HFF-Myc (cell line): ENCODE measurements at regions not wholly inside any gene's neighbourhood (a gene's known extent, or its start where the extent isn't known, plus 50 kb on each side); places are given as distances from the start of the nearest gene placed in this dataset.

Experiments used
- DNase-seq: peaks from one replicate; pipeline ENCODE4 v3.0.0-alpha.2; 2011; ENCODE audit warnings: low read depth; ENCODE audit errors: extremely low read depth
- H3K4me3 ChIP-seq: replicated peaks from 2 replicates; pipeline ENCODE4 v1.5.1; 2011; ENCODE audit warnings: low read depth, mild to moderate bottlenecking, control low read depth, low read length
- CTCF ChIP-seq: IDR thresholded peaks from 2 replicates; pipeline ENCODE4 v1.5.1; 2012; ENCODE audit warnings: mild to moderate bottlenecking, low read depth, low read length, control low read depth; ENCODE audit errors: missing control alignments

- no peak for TF ChIP-seq CTCF
- H3K4me3 ChIP-seq: no peak overlapping the region
- DNase-seq: no peak
Observed at GRCh38 chr6:54722328-54722727, 124.2 kb upstream of the FAM83B start.

DNA sequence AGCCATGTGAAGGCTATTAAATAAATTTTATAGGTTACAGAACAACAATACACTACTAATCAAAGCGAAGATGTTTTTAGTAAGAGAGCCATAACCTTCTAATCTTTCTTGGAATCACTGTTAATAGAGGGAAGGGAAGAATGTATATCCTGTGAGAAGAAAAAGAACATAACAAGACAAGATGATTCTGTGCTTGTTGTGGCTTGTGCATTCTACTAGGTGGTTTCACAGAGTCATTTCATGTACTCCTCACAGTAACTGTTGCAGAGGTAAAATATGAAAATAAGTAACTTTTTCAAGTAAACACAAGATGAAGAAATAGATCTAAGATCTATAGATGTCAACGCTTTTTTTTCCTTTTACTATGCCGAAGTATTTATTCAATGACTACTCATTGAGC, 116.9 kb upstream of the FAM83B start:
- no peak for DNase-seq
- H3K4me3 ChIP-seq: no peak overlapping the region
- no peak for TF ChIP-seq CTCF

- no peak overlapping the region for H3K4me3 ChIP-seq
- no peak for DNase-seq
- TF ChIP-seq CTCF: no peak
Observed at GRCh38 chr6:54730767-54731630, 115.6 kb upstream of the FAM83B start.

DNA sequence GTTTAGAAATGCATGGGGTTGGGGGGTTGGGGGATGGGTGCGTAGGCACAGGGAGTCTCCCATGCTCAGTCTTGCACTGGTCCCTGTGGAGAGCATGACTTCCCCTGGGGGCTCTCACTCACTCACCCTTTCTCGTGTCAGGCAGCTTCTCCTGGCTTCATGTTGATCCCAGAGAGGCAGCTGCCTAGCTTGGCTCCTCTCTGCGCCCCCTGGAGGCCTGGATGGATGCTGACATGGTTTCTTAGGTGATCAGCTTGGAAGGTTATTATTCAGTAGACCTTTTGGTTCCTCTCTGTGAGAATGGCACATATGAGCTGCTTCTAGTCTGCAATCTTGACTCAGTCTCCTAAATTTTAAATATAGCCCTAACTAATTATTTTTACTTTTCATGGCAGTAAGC, 109.3 kb upstream of the FAM83B start:
- H3K4me3 ChIP-seq: no peak overlapping the region
- TF ChIP-seq CTCF: peak; percentile 46
- DNase-seq: no peak

DNA sequence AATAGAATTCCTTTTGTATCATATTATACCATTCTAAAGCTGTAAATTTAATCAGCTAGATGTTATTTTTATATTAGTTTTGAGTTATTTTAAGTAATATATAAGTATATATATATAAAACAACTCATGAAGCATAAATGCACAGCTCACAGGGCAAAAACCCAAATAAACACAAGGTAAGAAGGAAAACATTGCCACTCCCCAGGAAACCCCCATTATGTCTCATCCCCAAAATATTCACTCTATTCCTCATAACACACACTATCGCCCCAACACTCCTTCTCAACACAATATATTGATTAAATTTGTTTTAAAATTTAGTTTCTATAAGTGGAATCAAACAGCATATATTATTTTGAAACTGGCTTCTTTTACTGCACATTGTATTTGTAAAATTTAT, 98.6 kb upstream of the FAM83B start:
- DNase-seq: no peak
- H3K4me3 ChIP-seq: no peak overlapping the region
- no peak for TF ChIP-seq CTCF

DNA sequence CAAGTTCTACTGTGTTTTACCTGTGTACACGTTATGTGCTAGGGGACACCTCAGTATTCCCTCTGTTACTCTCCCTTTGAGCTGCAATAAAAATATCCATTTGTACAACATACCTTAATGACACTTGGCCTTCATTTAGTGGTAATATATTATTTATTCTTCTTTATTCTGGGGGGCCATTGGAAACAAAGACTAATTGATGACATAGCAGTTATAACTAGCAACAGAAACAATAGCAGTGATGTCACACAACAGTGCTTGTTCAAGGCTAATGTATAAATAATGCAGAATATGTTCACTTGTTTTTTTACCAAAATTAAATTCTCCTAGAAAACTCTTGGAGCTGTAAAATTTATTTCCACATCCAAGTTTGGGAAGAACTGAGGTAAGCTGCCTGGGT, 92.2 kb upstream of the FAM83B start:
- no peak for TF ChIP-seq CTCF

GRCh38 chr6:54758340-54758739, 88.2 kb upstream of the FAM83B start:
- no peak overlapping the region for H3K4me3 ChIP-seq
- no peak for TF ChIP-seq CTCF
- no peak for DNase-seq

More for the DNA sequence above, 92.2 kb upstream of the FAM83B start:
- no peak for DNase-seq
- no peak overlapping the region for H3K4me3 ChIP-seq
